GM23338 (cell line): ENCODE measurements at regions not wholly inside any gene's neighbourhood (a gene's known extent, or its start where the extent isn't known, plus 50 kb on each side); places are given as distances from the start of the nearest gene placed in this dataset.

Source experiments
- ATAC-seq: fragments of 200-7000 bp; cut with Tn5 transposase; 3 replicates; pipeline ENCODE4 v1.9.1; 2020
- DNase-seq: peaks from one replicate; pipeline ENCODE4 v3.0.0-alpha.2; 2015; ENCODE audit warnings: low spot score
- H2AFZ ChIP-seq: fragments of 200-600 bp; sonication (generic); 2 replicates; pipeline ENCODE4 v1.8.0; 2016; ENCODE audit warnings: antibody characterized with exemption, mild to moderate bottlenecking, moderate library complexity
- H3F3A ChIP-seq: fragments of 200-600 bp; sonication (generic); replicated peaks from 2 replicates; pipeline ENCODE4 v1.8.0; 2017; ENCODE audit warnings: antibody characterized with exemption, mixed run types, low read depth
- H3K27ac ChIP-seq: fragments of 200-600 bp; sonication (generic); 2 replicates; pipeline ENCODE4 v1.6.1; 2016; ENCODE audit warnings: low read depth
- H3K27me3 ChIP-seq: fragments of 200-600 bp; sonication (generic); 2 replicates; pipeline ENCODE4 v1.8.0; 2016; ENCODE audit warnings: mild to moderate bottlenecking, mixed run types, moderate library complexity; ENCODE audit not compliant: insufficient read depth
- H3K36me3 ChIP-seq: fragments of 200-600 bp; sonication (generic); 2 replicates; pipeline ENCODE4 v1.8.0; 2016; ENCODE audit warnings: mild to moderate bottlenecking; ENCODE audit not compliant: insufficient read depth
- H3K4me1 ChIP-seq: fragments of 200-600 bp; sonication (generic); 2 replicates; pipeline ENCODE4 v1.8.0; 2016; ENCODE audit warnings: mild to moderate bottlenecking, moderate library complexity; ENCODE audit not compliant: insufficient read depth
- H3K4me2 ChIP-seq: fragments of 200-600 bp; sonication (generic); 2 replicates; pipeline ENCODE4 v1.7.1; 2017; ENCODE audit warnings: mixed run types
- H3K4me3 ChIP-seq: fragments of 200-600 bp; sonication (generic); 2 replicates; pipeline ENCODE4 v1.6.1; 2016; ENCODE audit warnings: mixed run types
- H3K79me2 ChIP-seq: fragments of 200-600 bp; sonication (generic); replicated peaks from 2 replicates; pipeline ENCODE4 v1.8.0; 2017; ENCODE audit warnings: mild to moderate bottlenecking; ENCODE audit not compliant: insufficient read depth
- H3K9me2 ChIP-seq: fragments of 200-600 bp; sonication (generic); 2 replicates; pipeline ENCODE4 v1.8.0; 2017; ENCODE audit not compliant: insufficient read depth
- H4K20me1 ChIP-seq: fragments of 200-600 bp; sonication (generic); replicated peaks from 2 replicates; pipeline ENCODE4 v1.8.0; 2017; ENCODE audit warnings: mild to moderate bottlenecking; ENCODE audit not compliant: insufficient read depth
- H3K27ac Mint-ChIP-seq: 2 replicates; pipeline ENCODE4 v1.8.0; 2020; ENCODE audit warnings: inconsistent platforms, mild to moderate bottlenecking, moderate library complexity, mixed read lengths
- H3K27me3 Mint-ChIP-seq: 3 replicates; pipeline ENCODE4 v1.8.0; 2022; ENCODE audit warnings: low read depth, mild to moderate bottlenecking, moderate library complexity, mixed read lengths, inconsistent platforms; ENCODE audit not compliant: insufficient read depth, poor library complexity
- H3K36me3 Mint-ChIP-seq: 3 replicates; pipeline ENCODE4 v1.8.0; 2021; ENCODE audit warnings: low read depth, mild to moderate bottlenecking, inconsistent platforms, moderate library complexity, mixed read lengths
- H3K4me1 Mint-ChIP-seq: 3 replicates; pipeline ENCODE4 v1.8.0; 2020; ENCODE audit warnings: mild to moderate bottlenecking, inconsistent platforms, mixed read lengths
- H3K4me3 Mint-ChIP-seq: 3 replicates; pipeline ENCODE4 v1.8.0; 2021; ENCODE audit warnings: moderate library complexity, mild to moderate bottlenecking, inconsistent platforms, mixed read lengths
- H3K9me3 Mint-ChIP-seq: 3 replicates; pipeline ENCODE4 v1.8.0; 2020; ENCODE audit warnings: moderate library complexity, mild to moderate bottlenecking, inconsistent platforms, mixed read lengths
- CREB1 ChIP-seq: fragments of 250-450 bp; sonication (Bioruptor Pico); IDR thresholded peaks from 2 replicates; pipeline ENCODE4 v1.5.0; 2020; ENCODE audit warnings: low read depth, mild to moderate bottlenecking, moderate library complexity
- EZH2 ChIP-seq: fragments of 200-600 bp; sonication (generic); IDR thresholded peaks from one replicate; pipeline ENCODE4 v1.8.0; 2017; ENCODE audit warnings: antibody characterized with exemption, mild to moderate bottlenecking, low read depth; ENCODE audit not compliant: unreplicated experiment
- EZH2phosphoT487 ChIP-seq: fragments of 200-600 bp; sonication (generic); IDR thresholded peaks from one replicate; pipeline ENCODE4 v1.8.1; 2018; ENCODE audit warnings: antibody characterized with exemption; ENCODE audit not compliant: unreplicated experiment
- JUNB ChIP-seq: IDR thresholded peaks from one replicate; pipeline ENCODE4 v1.6.1; 2016; ENCODE audit warnings: antibody characterized with exemption; ENCODE audit not compliant: unreplicated experiment
- NANOG ChIP-seq: IDR thresholded peaks from 2 replicates; pipeline ENCODE4 v1.6.1; 2016; ENCODE audit warnings: antibody characterized with exemption, borderline replicate concordance
- POLR2AphosphoS5 ChIP-seq: IDR thresholded peaks from 2 replicates; pipeline ENCODE4 v1.6.1; 2016; ENCODE audit warnings: antibody characterized with exemption, low read depth
- STAT1 ChIP-seq: IDR thresholded peaks from one replicate; pipeline ENCODE4 v1.6.1; 2016; ENCODE audit warnings: antibody characterized with exemption; ENCODE audit not compliant: unreplicated experiment
- ZNF114 ChIP-seq: fragments of 250-450 bp; sonication (Bioruptor Pico); IDR thresholded peaks from 2 replicates; pipeline ENCODE4 v1.5.0; 2020; ENCODE audit warnings: mild to moderate bottlenecking, moderate library complexity
- ZNF331 ChIP-seq: fragments of 250-450 bp; sonication (Bioruptor Pico); IDR thresholded peaks from 2 replicates; pipeline ENCODE4 v1.5.0; 2020; ENCODE audit warnings: low read depth, mild to moderate bottlenecking, moderate library complexity
- TF ChIP-seq, protein P1 (sequence below): IDR thresholded peaks from one replicate; pipeline ENCODE4 v1.6.1; 2018; ENCODE audit warnings: antibody characterized with exemption; ENCODE audit not compliant: unreplicated experiment
- TF ChIP-seq, protein P2 (sequence below): IDR thresholded peaks from 2 replicates; pipeline ENCODE4 v1.6.1; 2016; ENCODE audit warnings: antibody characterized with exemption
- TF ChIP-seq, protein P3 (sequence below), 2 experiments: fragments of 200-600 bp in 1 of 2; sonication (generic) in 1 of 2; conservative IDR thresholded peaks; 2 replicates each; pipeline versions ENCODE4 v1.5.1 to v1.6.1; 2016 to 2017; ENCODE audit warnings: antibody characterized with exemption in 2 of 2, low read depth in 2 of 2, mild to moderate bottlenecking in 2 of 2, moderate library complexity in 1 of 2
- TF ChIP-seq, protein P4 (sequence below): fragments of 250-450 bp; sonication (Bioruptor Pico); IDR thresholded peaks from 2 replicates; pipeline ENCODE4 v1.5.0; 2020; ENCODE audit warnings: mild to moderate bottlenecking, moderate library complexity

DNA sequence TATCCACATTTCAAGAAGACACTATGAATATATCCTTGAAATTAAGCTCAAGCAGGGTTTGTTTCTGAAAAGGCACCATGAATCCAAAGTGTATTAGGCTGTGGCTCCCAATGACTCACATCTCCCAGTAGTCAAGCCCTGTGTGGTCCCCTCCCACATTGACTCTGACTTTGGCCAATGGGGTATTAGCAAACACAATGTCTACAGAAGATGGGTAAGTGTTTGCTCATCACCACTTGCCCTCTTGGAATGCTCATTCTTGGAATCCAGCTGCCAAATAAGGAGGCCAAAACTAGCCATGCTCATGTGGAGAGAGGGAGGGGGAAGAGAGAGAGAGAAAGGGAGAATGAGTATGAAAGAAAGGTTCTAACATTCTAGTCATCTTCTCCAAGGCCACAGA is 490.0 kb downstream of the TXNL1 start:
- Mint-ChIP-seq H3K9me3 (no peaks in the 10 kb centered on the region), H3K36me3 (no peaks in the 10 kb centered on the region), H3K27me3 (peaks cover 2% of the 10 kb centered on the region), H3K4me1 (peaks cover 10% of the 10 kb centered on the region; the same call in 1 of the 3 replicates), H3K4me3 (no peak overlapping the region), H3K27ac (no peak overlapping the region)
- Histone ChIP-seq H3F3A (no peaks in the 10 kb centered on the region), H4K20me1 (no peaks in the 10 kb centered on the region), H3K4me1 (peaks cover 5% of the 10 kb centered on the region; the same call in 1 of the 2 replicates), H3K27me3 (no peaks in the 10 kb centered on the region), H3K4me3 (no peak overlapping the region), H3K27ac (no peak overlapping the region), H3K79me2 (no peaks in the 10 kb centered on the region), H2AFZ (no peak overlapping the region), H3K9me2 (no peaks in the 10 kb centered on the region), H3K4me2 (no peak overlapping the region), H3K36me3 (no peaks in the 10 kb centered on the region)
- DNase-seq (no peak), ATAC-seq (no peak)
- TF ChIP-seq JUNB (no peak), EZH2phosphoT487 (no peak), EZH2 (no peak), POLR2AphosphoS5 (no peak), STAT1 (no peak), ZNF331 (CRISPR knock-in tag) (no peak), NANOG (no peak), CREB1 (CRISPR knock-in tag) (no peak), ZNF114 (CRISPR knock-in tag) (no peak)
- TF ChIP-seq, protein P1, sequence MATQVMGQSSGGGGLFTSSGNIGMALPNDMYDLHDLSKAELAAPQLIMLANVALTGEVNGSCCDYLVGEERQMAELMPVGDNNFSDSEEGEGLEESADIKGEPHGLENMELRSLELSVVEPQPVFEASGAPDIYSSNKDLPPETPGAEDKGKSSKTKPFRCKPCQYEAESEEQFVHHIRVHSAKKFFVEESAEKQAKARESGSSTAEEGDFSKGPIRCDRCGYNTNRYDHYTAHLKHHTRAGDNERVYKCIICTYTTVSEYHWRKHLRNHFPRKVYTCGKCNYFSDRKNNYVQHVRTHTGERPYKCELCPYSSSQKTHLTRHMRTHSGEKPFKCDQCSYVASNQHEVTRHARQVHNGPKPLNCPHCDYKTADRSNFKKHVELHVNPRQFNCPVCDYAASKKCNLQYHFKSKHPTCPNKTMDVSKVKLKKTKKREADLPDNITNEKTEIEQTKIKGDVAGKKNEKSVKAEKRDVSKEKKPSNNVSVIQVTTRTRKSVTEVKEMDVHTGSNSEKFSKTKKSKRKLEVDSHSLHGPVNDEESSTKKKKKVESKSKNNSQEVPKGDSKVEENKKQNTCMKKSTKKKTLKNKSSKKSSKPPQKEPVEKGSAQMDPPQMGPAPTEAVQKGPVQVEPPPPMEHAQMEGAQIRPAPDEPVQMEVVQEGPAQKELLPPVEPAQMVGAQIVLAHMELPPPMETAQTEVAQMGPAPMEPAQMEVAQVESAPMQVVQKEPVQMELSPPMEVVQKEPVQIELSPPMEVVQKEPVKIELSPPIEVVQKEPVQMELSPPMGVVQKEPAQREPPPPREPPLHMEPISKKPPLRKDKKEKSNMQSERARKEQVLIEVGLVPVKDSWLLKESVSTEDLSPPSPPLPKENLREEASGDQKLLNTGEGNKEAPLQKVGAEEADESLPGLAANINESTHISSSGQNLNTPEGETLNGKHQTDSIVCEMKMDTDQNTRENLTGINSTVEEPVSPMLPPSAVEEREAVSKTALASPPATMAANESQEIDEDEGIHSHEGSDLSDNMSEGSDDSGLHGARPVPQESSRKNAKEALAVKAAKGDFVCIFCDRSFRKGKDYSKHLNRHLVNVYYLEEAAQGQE: no peak
- TF ChIP-seq, protein P2, sequence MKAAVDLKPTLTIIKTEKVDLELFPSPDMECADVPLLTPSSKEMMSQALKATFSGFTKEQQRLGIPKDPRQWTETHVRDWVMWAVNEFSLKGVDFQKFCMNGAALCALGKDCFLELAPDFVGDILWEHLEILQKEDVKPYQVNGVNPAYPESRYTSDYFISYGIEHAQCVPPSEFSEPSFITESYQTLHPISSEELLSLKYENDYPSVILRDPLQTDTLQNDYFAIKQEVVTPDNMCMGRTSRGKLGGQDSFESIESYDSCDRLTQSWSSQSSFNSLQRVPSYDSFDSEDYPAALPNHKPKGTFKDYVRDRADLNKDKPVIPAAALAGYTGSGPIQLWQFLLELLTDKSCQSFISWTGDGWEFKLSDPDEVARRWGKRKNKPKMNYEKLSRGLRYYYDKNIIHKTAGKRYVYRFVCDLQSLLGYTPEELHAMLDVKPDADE: no peak
- TF ChIP-seq, protein P3, sequence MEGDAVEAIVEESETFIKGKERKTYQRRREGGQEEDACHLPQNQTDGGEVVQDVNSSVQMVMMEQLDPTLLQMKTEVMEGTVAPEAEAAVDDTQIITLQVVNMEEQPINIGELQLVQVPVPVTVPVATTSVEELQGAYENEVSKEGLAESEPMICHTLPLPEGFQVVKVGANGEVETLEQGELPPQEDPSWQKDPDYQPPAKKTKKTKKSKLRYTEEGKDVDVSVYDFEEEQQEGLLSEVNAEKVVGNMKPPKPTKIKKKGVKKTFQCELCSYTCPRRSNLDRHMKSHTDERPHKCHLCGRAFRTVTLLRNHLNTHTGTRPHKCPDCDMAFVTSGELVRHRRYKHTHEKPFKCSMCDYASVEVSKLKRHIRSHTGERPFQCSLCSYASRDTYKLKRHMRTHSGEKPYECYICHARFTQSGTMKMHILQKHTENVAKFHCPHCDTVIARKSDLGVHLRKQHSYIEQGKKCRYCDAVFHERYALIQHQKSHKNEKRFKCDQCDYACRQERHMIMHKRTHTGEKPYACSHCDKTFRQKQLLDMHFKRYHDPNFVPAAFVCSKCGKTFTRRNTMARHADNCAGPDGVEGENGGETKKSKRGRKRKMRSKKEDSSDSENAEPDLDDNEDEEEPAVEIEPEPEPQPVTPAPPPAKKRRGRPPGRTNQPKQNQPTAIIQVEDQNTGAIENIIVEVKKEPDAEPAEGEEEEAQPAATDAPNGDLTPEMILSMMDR (conservative IDR thresholded peaks at IDR 0.05; ENCODE audit: low read depth in 2 of 2): no peak
- TF ChIP-seq, protein P4, sequence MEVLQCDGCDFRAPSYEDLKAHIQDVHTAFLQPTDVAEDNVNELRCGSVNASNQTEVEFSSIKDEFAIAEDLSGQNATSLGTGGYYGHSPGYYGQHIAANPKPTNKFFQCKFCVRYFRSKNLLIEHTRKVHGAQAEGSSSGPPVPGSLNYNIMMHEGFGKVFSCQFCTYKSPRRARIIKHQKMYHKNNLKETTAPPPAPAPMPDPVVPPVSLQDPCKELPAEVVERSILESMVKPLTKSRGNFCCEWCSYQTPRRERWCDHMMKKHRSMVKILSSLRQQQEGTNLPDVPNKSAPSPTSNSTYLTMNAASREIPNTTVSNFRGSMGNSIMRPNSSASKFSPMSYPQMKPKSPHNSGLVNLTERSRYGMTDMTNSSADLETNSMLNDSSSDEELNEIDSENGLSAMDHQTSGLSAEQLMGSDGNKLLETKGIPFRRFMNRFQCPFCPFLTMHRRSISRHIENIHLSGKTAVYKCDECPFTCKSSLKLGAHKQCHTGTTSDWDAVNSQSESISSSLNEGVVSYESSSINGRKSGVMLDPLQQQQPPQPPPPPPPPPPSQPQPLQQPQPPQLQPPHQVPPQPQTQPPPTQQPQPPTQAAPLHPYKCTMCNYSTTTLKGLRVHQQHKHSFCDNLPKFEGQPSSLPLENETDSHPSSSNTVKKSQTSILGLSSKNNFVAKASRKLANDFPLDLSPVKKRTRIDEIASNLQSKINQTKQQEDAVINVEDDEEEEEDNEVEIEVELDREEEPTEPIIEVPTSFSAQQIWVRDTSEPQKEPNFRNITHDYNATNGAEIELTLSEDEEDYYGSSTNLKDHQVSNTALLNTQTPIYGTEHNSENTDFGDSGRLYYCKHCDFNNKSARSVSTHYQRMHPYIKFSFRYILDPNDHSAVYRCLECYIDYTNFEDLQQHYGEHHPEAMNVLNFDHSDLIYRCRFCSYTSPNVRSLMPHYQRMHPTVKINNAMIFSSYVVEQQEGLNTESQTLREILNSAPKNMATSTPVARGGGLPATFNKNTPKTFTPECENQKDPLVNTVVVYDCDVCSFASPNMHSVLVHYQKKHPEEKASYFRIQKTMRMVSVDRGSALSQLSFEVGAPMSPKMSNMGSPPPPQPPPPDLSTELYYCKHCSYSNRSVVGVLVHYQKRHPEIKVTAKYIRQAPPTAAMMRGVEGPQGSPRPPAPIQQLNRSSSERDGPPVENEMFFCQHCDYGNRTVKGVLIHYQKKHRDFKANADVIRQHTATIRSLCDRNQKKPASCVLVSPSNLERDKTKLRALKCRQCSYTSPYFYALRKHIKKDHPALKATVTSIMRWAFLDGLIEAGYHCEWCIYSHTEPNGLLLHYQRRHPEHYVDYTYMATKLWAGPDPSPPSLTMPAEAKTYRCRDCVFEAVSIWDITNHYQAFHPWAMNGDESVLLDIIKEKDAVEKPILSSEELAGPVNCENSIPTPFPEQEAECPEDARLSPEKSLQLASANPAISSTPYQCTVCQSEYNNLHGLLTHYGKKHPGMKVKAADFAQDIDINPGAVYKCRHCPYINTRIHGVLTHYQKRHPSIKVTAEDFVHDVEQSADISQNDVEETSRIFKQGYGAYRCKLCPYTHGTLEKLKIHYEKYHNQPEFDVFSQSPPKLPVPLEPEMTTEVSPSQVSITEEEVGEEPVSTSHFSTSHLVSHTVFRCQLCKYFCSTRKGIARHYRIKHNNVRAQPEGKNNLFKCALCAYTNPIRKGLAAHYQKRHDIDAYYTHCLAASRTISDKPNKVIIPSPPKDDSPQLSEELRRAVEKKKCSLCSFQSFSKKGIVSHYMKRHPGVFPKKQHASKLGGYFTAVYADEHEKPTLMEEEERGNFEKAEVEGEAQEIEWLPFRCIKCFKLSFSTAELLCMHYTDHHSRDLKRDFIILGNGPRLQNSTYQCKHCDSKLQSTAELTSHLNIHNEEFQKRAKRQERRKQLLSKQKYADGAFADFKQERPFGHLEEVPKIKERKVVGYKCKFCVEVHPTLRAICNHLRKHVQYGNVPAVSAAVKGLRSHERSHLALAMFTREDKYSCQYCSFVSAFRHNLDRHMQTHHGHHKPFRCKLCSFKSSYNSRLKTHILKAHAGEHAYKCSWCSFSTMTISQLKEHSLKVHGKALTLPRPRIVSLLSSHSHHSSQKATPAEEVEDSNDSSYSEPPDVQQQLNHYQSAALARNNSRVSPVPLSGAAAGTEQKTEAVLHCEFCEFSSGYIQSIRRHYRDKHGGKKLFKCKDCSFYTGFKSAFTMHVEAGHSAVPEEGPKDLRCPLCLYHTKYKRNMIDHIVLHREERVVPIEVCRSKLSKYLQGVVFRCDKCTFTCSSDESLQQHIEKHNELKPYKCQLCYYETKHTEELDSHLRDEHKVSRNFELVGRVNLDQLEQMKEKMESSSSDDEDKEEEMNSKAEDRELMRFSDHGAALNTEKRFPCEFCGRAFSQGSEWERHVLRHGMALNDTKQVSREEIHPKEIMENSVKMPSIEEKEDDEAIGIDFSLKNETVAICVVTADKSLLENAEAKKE (CRISPR knock-in tag): no peak
